Epithelial cell of esophagus (primary cell): ENCODE measurements at regions not wholly inside any gene's neighbourhood (a gene's known extent, or its start where the extent isn't known, plus 50 kb on each side); places are given as distances from the start of the nearest gene placed in this dataset.

Experiments used
- DNase-seq: peaks from one replicate; pipeline ENCODE4 v3.0.0; 2010; ENCODE audit warnings: low read depth
- H3K4me3 ChIP-seq: 2 replicates; pipeline ENCODE4 v1.5.1; 2011; ENCODE audit warnings: mild to moderate bottlenecking, low read length, control low read depth
- CTCF ChIP-seq: IDR thresholded peaks from 2 replicates; pipeline ENCODE4 v1.5.1; 2011; ENCODE audit warnings: low read depth, mild to moderate bottlenecking, low read length, control low read depth, inconsistent platforms; ENCODE audit not compliant: insufficient read depth; ENCODE audit errors: missing control alignments

DNA sequence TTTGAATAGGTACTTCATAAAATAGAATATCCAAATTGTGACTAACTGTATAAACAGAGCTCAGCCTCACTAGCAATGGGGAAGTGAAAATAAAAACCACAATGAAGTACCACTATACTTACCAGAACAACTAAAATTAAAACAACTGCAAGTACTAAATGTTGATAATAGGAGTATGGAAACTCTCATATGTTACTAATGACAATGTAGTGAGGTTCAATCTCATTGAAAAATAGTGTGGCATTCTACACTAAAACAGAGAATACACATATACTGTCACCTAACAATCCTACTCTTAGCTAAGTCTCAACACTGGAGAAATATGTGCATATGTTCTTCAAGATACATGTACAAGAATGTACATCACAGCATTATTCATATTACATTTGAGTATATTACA is 132.0 kb upstream of the CARMIL1 start:
- no peak for TF ChIP-seq CTCF
- DNase-seq = no peak
- H3K4me3 ChIP-seq = no peak overlapping the region

GRCh38 chr6:25150031-25150430 is 129.1 kb upstream of the CARMIL1 start:
- no peak for DNase-seq
- TF ChIP-seq CTCF = no peak
- no peak overlapping the region for H3K4me3 ChIP-seq

- H3K4me3 ChIP-seq = no peak overlapping the region
- no peak for DNase-seq
- TF ChIP-seq CTCF = no peak
These were observed 128.3 kb upstream of the CARMIL1 start for GRCh38 chr6:25150863-25151262.

GRCh38 chr6:25153079-25153478 is 126.1 kb upstream of the CARMIL1 start:
- DNase-seq = no peak
- no peak overlapping the region for H3K4me3 ChIP-seq
- no peak for TF ChIP-seq CTCF

GRCh38 chr6:25154034-25154596 is 125.1 kb upstream of the CARMIL1 start:
- H3K4me3 ChIP-seq = no peak overlapping the region
- no peak for DNase-seq
- no peak for TF ChIP-seq CTCF

- no peak overlapping the region for H3K4me3 ChIP-seq
- DNase-seq = no peak
- TF ChIP-seq CTCF = no peak
These were observed 124.0 kb upstream of the CARMIL1 start for GRCh38 chr6:25155211-25155610.

GRCh38 chr6:25156123-25156522 is 123.1 kb upstream of the CARMIL1 start:
- H3K4me3 ChIP-seq = no peak overlapping the region
- no peak for TF ChIP-seq CTCF
- DNase-seq = no peak
